Esophagus squamous epithelium (tissue), 4 donors: ENCODE measurements at regions not wholly inside any gene's neighbourhood (a gene's known extent, or its start where the extent isn't known, plus 50 kb on each side); places are given as distances from the start of the nearest gene placed in this dataset.

Experiments
- CTCF ChIP-seq, 6 experiments: fragments of 450-650 bp in 4 of 6; fragments of 200-600 bp in 2 of 6; sonication (generic) in 2 of 6; IDR thresholded peaks; one replicate each; pipeline ENCODE4 v1.5.1; 2016 to 2019; ENCODE audit warnings: antibody characterized with exemption in 6 of 6, mild to moderate bottlenecking in 4 of 6, moderate library complexity in 4 of 6
- POLR2A ChIP-seq, 4 donors: fragments of 450-650 bp; IDR thresholded peaks; one replicate each; pipeline ENCODE4 v1.6.1; 2017; ENCODE audit warnings: antibody characterized with exemption in 4 of 4, mild to moderate bottlenecking in 4 of 4, moderate library complexity in 3 of 4

DNA sequence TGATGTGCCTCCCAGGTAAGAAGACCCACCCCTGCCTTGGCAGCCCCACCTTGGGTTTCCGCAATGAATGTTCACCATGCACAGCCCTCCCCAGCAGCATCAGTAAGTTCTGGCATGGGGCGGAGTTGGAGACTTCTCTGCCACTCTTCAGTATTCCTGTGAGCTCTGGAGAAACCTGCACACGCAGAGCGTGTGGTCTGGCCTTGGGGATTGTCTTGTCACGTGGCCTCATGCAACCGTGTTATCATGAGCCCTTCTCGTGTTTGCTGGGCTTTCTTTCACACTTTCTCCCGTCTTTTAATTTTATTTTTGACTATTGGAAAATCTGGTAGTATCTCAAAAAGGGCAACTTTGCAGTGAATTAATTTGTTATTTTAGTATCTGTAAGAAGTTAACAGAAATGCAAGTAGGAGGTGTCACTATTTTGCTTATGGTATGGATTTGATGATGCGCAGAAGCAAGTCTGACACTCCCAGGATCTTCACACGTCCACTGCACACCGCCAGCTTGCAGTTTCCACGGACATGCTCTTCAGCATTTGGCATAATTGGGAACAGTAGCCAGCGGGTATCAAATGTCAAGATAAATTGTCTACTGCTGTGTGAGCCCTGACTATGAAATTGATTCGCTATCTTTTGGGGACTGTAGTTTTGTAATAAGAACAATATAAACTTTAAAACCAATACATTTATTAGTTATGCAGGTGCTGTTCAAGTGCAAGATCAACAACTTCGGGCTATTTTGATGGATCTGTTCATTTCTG is 463.5 kb downstream of the QKI start:
- TF ChIP-seq POLR2A (IDR thresholded peaks at IDR 0.05) (no peak), CTCF (IDR thresholded peaks at IDR 0.05) (no peak)
